ENCODE measurements at regions not wholly inside any gene's neighbourhood (a gene's known extent, or its start where the extent isn't known, plus 50 kb on each side); places are given as distances from the start of the nearest gene placed in this dataset.
"Not testable (repeated sequence)": the region's sequence is repeated elsewhere in the genome, so short reads cannot be mapped to it uniquely, and the experiment has no call there.

DNA sequence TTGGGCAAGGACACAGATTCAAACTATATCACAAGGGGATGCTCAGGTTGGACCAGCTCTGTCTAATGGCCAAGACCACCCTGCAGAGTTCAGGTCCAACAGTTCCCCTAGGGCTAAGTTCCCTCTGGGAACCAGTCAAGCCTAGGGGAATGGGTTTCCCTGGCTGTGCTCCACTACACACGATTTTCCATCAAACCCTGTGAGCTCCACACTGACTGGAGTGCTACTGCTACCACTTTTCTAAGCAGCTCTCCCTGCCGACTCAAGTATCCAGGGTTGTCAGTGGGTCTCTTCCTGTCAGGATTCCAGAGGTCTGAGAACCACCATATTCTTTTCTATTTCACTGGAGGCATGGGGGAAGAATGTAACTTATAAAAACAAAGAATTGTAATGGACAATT, 280.4 kb upstream of the COL3A1 start:
- TF ChIP-seq, protein P1, sequence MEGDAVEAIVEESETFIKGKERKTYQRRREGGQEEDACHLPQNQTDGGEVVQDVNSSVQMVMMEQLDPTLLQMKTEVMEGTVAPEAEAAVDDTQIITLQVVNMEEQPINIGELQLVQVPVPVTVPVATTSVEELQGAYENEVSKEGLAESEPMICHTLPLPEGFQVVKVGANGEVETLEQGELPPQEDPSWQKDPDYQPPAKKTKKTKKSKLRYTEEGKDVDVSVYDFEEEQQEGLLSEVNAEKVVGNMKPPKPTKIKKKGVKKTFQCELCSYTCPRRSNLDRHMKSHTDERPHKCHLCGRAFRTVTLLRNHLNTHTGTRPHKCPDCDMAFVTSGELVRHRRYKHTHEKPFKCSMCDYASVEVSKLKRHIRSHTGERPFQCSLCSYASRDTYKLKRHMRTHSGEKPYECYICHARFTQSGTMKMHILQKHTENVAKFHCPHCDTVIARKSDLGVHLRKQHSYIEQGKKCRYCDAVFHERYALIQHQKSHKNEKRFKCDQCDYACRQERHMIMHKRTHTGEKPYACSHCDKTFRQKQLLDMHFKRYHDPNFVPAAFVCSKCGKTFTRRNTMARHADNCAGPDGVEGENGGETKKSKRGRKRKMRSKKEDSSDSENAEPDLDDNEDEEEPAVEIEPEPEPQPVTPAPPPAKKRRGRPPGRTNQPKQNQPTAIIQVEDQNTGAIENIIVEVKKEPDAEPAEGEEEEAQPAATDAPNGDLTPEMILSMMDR (conservative IDR thresholded peaks at IDR 0.05; ENCODE audit: low read depth, low read length): no peak
- no peaks in the 10 kb centered on the region for H3K27me3 ChIP-seq (ENCODE audit: insufficient read depth, low read depth)
- no peaks in the 10 kb centered on the region for H3K36me3 ChIP-seq (ENCODE audit: insufficient read depth)
- no peaks in the 10 kb centered on the region for H3K79me2 ChIP-seq (ENCODE audit: insufficient read depth, low read depth)
- H3K4me3 ChIP-seq (IDR thresholded peaks at IDR 0.05; ENCODE audit: insufficient read depth, low read depth, low read length): no peak overlapping the region
- no peaks in the 10 kb centered on the region for H4K20me1 ChIP-seq (ENCODE audit: insufficient read depth)
- H3K4me1 ChIP-seq (ENCODE audit: low read depth, poor library complexity, severe bottlenecking): peaks cover 21% of the 10 kb centered on the region
- no peak overlapping the region for H3K27ac ChIP-seq
- H3K9ac ChIP-seq: no peak overlapping the region
- no peak overlapping the region for H3K4me2 ChIP-seq
- no peak overlapping the region for H2AFZ ChIP-seq (ENCODE audit: low read depth)

DNA sequence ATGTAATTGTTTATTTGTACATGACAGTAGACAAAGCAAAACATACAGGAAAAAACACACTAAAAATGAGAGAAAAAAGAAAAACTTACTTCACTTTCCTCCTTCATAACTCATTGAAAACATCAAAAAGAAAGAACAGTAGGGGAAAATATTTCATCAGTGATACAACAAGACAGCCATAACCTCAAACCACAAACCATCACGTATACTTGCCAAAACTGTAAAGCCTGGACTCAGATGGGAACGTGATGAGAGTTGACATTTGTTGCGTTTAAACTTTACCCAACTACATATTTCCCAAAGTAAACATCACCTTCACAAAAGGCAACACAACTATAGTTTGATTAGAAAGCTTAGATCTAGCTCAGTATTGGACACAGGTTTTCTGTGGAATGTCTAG, 278.2 kb upstream of the COL3A1 start:
- TF ChIP-seq, protein P1 (conservative IDR thresholded peaks at IDR 0.05; ENCODE audit: low read depth, low read length): no peak

GRCh38 chr2:188698151-188698550, 276.0 kb upstream of the COL3A1 start:
- peaks cover 21% of the 10 kb centered on the region for H3K4me1 ChIP-seq (ENCODE audit: low read depth, poor library complexity, severe bottlenecking)
- H3K4me3 ChIP-seq (IDR thresholded peaks at IDR 0.05; ENCODE audit: insufficient read depth, low read depth, low read length); H3K4me2 ChIP-seq; H3K27me3 ChIP-seq (ENCODE audit: insufficient read depth, low read depth); H4K20me1 ChIP-seq (ENCODE audit: insufficient read depth); H3K79me2 ChIP-seq (ENCODE audit: insufficient read depth, low read depth); H2AFZ ChIP-seq (ENCODE audit: low read depth); H3K9ac ChIP-seq; H3K27ac ChIP-seq; H3K36me3 ChIP-seq (ENCODE audit: insufficient read depth): not testable (repeated sequence)

More for the DNA sequence above, 278.2 kb upstream of the COL3A1 start:
- Histone ChIP-seq H3K27ac (0 out of 2 replicates have a peak overlapping the region, but pooled peaks have one; percentile 0), H3K36me3 (ENCODE audit: insufficient read depth) (no peaks in the 10 kb centered on the region), H3K4me1 (ENCODE audit: low read depth, poor library complexity, severe bottlenecking) (peaks cover 21% of the 10 kb centered on the region), H3K9ac (no peak overlapping the region), H3K4me2 (peak overlapping the region; percentile 66), H3K4me3 (IDR thresholded peaks at IDR 0.05; ENCODE audit: insufficient read depth, low read depth, low read length) (no peak overlapping the region), H3K27me3 (ENCODE audit: insufficient read depth, low read depth) (no peaks in the 10 kb centered on the region), H3K79me2 (ENCODE audit: insufficient read depth, low read depth) (no peaks in the 10 kb centered on the region), H2AFZ (ENCODE audit: low read depth) (peak overlapping the region; percentile 21; the same call in 1 of the 2 replicates), H4K20me1 (ENCODE audit: insufficient read depth) (no peaks in the 10 kb centered on the region)

GRCh38 chr2:188701836-188702235, 272.3 kb upstream of the COL3A1 start:
- Histone ChIP-seq H3K27me3 (ENCODE audit: insufficient read depth, low read depth) (no peaks in the 10 kb centered on the region), H3K27ac (no peak overlapping the region), H3K9ac (no peak overlapping the region), H2AFZ (ENCODE audit: low read depth) (no peak overlapping the region), H3K4me1 (ENCODE audit: low read depth, poor library complexity, severe bottlenecking) (peaks cover under 1% of the 10 kb centered on the region), H4K20me1 (ENCODE audit: insufficient read depth) (0 out of 2 replicates have a peak, but pooled peaks cover 3% of the 10 kb centered on the region), H3K4me2 (no peak overlapping the region), H3K4me3 (IDR thresholded peaks at IDR 0.05; ENCODE audit: insufficient read depth, low read depth, low read length) (no peak overlapping the region), H3K79me2 (ENCODE audit: insufficient read depth, low read depth) (no peaks in the 10 kb centered on the region), H3K36me3 (ENCODE audit: insufficient read depth) (no peaks in the 10 kb centered on the region)
- TF ChIP-seq, protein P1 (conservative IDR thresholded peaks at IDR 0.05; ENCODE audit: low read depth, low read length): no peak

DNA sequence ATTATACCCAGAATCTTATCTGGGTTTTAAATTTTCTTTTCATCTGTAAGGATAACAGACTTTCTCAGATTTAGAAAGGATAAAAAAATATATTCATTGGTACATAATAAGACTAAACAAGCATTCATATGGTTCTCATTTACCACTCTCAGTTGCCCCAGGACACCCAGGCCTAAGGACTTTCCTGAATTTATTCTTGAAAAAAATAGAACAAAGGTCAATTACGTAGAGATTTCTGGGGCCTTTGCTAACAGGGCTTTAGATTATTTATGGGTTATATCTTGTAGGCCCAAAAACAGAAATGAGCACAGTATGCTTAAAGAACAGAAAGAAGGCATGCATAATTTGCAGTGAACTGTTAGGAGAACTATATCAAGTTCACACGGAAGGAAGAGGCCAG, 269.0 kb upstream of the COL3A1 start:
- 0 out of 2 replicates have a peak, but pooled peaks cover 3% of the 10 kb centered on the region for H4K20me1 ChIP-seq (ENCODE audit: insufficient read depth)
- H3K79me2 ChIP-seq (ENCODE audit: insufficient read depth, low read depth): no peaks in the 10 kb centered on the region
- no peak overlapping the region for H3K27ac ChIP-seq
- TF ChIP-seq, protein P1 (conservative IDR thresholded peaks at IDR 0.05; ENCODE audit: low read depth, low read length): no peak
- H2AFZ ChIP-seq (ENCODE audit: low read depth): no peak overlapping the region
- H3K9ac ChIP-seq: no peak overlapping the region
- H3K36me3 ChIP-seq (ENCODE audit: insufficient read depth): no peaks in the 10 kb centered on the region
- no peak overlapping the region for H3K4me3 ChIP-seq (IDR thresholded peaks at IDR 0.05; ENCODE audit: insufficient read depth, low read depth, low read length)
- H3K4me1 ChIP-seq (ENCODE audit: low read depth, poor library complexity, severe bottlenecking): no peaks in the 10 kb centered on the region
- H3K4me2 ChIP-seq: no peak overlapping the region
- H3K27me3 ChIP-seq (ENCODE audit: insufficient read depth, low read depth): no peaks in the 10 kb centered on the region

All from KMS-11 (cell line).